RWPE1 (cell line): ENCODE measurements at regions not wholly inside any gene's neighbourhood (a gene's known extent, or its start where the extent isn't known, plus 50 kb on each side); places are given as distances from the start of the nearest gene placed in this dataset.

Source experiments
- CTCF ChIA-PET: fragments of 350-600 bp; sonication (Branson Sonifier 250); formaldehyde crosslinking; extraction: SDS; loops from one replicate; lab custom pipeline; 2021; lab: Yijun Ruan, JAX
- POLR2A ChIA-PET: fragments of 400-600 bp; formaldehyde crosslinking; extraction: SDS; loops from one replicate; lab custom pipeline; 2020; ENCODE audit warnings: antibody characterized with exemption; ENCODE audit not compliant: low non-redundant PET; lab: Yijun Ruan, JAX
- DNase-seq: peaks from one replicate; pipeline ENCODE4 v3.0.0; 2012; ENCODE audit warnings: low spot score
- H3K27ac ChIP-seq: fragments of 450-650 bp; 2 replicates; pipeline ENCODE4 v1.5.1; 2017
- TF ChIP-seq, protein P1 (sequence below): fragments of 450-650 bp; conservative IDR thresholded peaks from 2 replicates; pipeline ENCODE4 v1.5.1; 2017; ENCODE audit warnings: low read depth, mild to moderate bottlenecking

DNA sequence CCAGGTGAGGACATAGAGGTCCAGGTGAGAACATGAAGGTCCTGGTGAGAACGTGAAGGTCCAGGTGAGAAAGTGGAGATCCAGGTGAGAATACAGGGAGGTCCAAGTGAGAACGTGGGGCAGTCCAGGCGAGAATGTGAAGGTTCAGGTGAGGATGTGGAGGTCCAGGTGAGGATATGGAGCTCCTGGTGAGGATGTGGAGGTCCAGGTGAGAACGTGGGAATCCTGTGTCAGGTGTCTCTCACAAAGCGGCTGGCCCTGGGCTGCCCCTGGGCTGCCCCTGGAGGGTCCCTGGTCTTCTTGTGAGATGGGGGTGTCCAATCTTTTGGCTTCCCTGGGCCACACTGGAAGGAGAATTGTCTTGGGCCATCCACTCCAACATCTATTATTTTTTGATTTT lies 133.4 kb downstream of the MRPL36 start:
- ChIA-PET CTCF (no interaction called here), POLR2A (no interaction called here)
- no peak overlapping the region for H3K27ac ChIP-seq
- TF ChIP-seq, protein P1, sequence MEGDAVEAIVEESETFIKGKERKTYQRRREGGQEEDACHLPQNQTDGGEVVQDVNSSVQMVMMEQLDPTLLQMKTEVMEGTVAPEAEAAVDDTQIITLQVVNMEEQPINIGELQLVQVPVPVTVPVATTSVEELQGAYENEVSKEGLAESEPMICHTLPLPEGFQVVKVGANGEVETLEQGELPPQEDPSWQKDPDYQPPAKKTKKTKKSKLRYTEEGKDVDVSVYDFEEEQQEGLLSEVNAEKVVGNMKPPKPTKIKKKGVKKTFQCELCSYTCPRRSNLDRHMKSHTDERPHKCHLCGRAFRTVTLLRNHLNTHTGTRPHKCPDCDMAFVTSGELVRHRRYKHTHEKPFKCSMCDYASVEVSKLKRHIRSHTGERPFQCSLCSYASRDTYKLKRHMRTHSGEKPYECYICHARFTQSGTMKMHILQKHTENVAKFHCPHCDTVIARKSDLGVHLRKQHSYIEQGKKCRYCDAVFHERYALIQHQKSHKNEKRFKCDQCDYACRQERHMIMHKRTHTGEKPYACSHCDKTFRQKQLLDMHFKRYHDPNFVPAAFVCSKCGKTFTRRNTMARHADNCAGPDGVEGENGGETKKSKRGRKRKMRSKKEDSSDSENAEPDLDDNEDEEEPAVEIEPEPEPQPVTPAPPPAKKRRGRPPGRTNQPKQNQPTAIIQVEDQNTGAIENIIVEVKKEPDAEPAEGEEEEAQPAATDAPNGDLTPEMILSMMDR = no peak
- no peak for DNase-seq

GRCh38 chr5:1665803-1666202 lies 133.8 kb downstream of the MRPL36 start:
- ChIA-PET CTCF (no interaction called here), POLR2A (no interaction called here)
- TF ChIP-seq, protein P1 = no peak
- H3K27ac ChIP-seq = no peak overlapping the region
- no peak for DNase-seq

DNA sequence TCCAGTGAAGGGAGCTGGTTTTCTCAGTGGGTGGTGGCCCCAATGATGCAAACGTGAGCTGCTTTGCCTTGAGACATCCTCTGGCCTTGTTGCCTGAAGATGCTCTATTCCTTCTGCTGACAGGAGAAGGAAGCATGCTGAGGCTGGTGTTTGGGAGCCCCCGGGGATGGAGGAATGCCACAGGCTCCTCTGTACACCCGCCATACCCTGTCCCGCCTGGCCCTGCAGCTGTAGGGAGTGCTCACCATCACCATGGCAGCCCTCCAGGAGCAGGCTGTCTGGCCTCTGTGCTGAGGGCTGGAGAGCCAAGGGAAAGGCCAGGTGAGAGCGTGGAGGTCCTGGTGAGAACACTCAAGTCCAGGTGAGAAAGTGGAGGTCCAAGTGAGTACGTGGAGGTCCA lies 134.4 kb downstream of the MRPL36 start:
- TF ChIP-seq, protein P1 = no peak
- ChIA-PET CTCF (interaction anchor here (0.7 kb wide), 1 partner anchor 20 kb away, joined by 3 read pairs; no protein-coding TSS in a partner anchor), POLR2A (no interaction called here)
- DNase-seq = no peak
- no peak overlapping the region for H3K27ac ChIP-seq

GRCh38 chr5:1663186-1663585 lies 136.5 kb downstream of the MRPL36 start:
- TF ChIP-seq, protein P1 = no peak
- H3K27ac ChIP-seq = no peak overlapping the region
- POLR2A ChIA-PET = no interaction called here
- DNase-seq = no peak
- CTCF ChIA-PET = no interaction called here

DNA sequence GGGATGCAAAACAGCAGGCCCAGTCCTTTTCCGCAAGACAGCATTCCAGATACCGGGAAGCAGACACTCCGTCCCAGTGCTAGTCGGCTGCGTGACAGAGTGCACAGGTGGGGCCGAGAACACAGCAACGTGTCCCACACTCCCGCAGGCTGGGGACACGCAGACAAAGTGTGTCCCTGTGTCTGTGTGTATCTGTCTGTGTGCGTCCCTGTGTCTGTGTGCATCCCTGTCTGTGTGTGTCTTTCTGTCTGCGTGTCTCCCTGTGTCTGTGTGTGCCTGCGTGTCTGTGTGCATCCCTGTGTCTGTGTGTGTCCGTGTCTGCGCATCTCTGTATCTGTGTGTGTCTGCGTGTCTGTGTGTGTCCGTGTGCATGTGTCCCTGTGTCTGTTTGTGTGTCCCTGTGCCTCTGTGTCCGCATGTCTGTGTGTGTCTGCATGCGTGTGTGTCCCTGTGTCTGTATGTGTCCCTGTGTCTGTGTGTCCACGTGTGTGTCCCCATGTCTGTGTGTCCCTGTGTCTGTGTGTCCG lies 137.0 kb downstream of the MRPL36 start:
- TF ChIP-seq, protein P1 = no peak
- ChIA-PET CTCF (no interaction called here), POLR2A (no interaction called here)
- DNase-seq = no peak
- no peak overlapping the region for H3K27ac ChIP-seq

GRCh38 chr5:1661831-1662558 lies 137.6 kb downstream of the MRPL36 start:
- no peak overlapping the region for H3K27ac ChIP-seq
- ChIA-PET POLR2A (no interaction called here), CTCF (no interaction called here)
- no peak for DNase-seq
- TF ChIP-seq, protein P1 = no peak
